ENCODE measurements at regions not wholly inside any gene's neighbourhood (a gene's known extent, or its start where the extent isn't known, plus 50 kb on each side); places are given as distances from the start of the nearest gene placed in this dataset.

DNA sequence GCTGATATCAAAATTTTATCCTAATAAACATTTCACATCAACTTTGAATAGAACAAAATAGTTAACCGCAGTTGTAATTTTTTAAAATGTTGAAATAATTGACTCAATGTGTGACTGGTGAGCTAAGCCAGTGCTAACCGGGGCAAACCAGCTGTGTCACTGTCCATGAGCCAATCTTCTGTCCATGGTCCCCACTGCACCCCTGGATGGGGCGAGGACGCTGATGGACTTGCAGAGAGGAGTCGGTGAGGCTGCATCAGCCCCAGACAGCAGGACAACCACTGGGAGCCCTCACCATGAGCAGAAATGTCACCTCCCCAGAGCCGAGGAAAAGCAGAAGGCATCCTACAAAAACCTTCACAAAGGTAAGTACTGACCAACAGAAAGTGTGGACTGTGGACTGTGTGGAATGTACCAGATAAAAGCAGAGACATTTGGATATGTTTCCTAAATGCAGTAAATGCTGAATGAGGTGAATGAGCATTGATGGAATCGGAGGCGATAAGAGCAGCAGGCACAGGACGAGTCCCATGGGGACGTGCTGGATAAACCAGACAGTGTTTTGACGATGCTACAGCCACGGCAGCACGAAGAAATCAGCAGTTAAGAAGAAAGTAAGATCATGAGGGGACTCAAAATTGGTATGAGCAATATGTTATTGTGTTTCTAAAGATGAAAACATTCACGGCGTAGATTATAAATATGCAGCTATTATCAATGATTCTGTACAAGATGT lies 115.0 kb upstream of the BACE2 start:
- TF ChIP-seq POLR2A (IDR thresholded peaks at IDR 0.05), result no peak
- TF ChIP-seq, protein P1, sequence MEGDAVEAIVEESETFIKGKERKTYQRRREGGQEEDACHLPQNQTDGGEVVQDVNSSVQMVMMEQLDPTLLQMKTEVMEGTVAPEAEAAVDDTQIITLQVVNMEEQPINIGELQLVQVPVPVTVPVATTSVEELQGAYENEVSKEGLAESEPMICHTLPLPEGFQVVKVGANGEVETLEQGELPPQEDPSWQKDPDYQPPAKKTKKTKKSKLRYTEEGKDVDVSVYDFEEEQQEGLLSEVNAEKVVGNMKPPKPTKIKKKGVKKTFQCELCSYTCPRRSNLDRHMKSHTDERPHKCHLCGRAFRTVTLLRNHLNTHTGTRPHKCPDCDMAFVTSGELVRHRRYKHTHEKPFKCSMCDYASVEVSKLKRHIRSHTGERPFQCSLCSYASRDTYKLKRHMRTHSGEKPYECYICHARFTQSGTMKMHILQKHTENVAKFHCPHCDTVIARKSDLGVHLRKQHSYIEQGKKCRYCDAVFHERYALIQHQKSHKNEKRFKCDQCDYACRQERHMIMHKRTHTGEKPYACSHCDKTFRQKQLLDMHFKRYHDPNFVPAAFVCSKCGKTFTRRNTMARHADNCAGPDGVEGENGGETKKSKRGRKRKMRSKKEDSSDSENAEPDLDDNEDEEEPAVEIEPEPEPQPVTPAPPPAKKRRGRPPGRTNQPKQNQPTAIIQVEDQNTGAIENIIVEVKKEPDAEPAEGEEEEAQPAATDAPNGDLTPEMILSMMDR (IDR thresholded peaks at IDR 0.05), result no peak
- Histone ChIP-seq H3K36me3 (no peaks in the 10 kb centered on the region), H3K4me3 (no peak overlapping the region), H3K27me3 (no peaks in the 10 kb centered on the region), H3K9me3 (no peaks in the 10 kb centered on the region), H3K4me1 (no peaks in the 10 kb centered on the region), H3K27ac (no peak overlapping the region)
- 77 to 82% (median 81%) methylated on average over 15 of the region's 15 CpGs for WGBS, 4 donors
- ATAC-seq, result no peak
- no peak for DNase-seq
- intact Hi-C loops (cut with DNase I), result no loop called here

DNA sequence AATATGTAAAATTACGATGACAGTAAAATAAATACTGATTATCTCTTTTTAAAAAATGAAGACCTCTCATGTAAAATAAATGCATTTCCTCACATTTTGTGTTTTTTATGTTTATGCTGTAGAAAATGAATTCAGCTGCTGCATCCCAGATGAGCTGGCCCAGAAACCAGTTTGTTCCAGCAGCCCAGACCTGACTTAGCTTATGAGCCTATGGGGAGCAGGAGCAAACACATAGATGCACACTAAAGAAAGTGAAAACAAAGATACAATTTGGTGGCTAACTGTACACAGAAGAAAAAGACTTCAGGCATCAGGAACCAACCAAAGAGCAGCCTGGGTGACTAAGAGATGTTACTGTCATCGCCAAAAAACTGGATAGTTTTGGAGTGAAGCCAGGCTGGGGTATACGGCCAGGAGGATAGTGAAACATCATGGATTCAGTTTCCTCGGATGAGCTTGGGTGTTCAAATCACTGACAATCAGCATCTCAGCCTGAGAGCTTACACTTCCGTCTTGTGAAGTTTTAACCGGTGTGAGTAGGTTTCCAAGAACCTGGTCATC lies 113.9 kb upstream of the BACE2 start:
- intact Hi-C loops (cut with DNase I), result no loop called here
- H3K36me3 ChIP-seq, result no peaks in the 10 kb centered on the region
- no peak for DNase-seq
- H3K27me3 ChIP-seq, result no peaks in the 10 kb centered on the region
- H3K4me1 ChIP-seq, result no peaks in the 10 kb centered on the region
- no peak for ATAC-seq
- H3K27ac ChIP-seq, result no peak overlapping the region
- 68 to 78% (median 72%) methylated on average over 6 of the region's 6 CpGs for WGBS, 4 donors
- H3K9me3 ChIP-seq, result peaks cover 0 to 7% (median 0%) of the 10 kb centered on the region in 12 donors
- no peak overlapping the region for H3K4me3 ChIP-seq
- TF ChIP-seq, protein P1 (IDR thresholded peaks at IDR 0.05), result no peak
- no peak for TF ChIP-seq POLR2A (IDR thresholded peaks at IDR 0.05)

DNA sequence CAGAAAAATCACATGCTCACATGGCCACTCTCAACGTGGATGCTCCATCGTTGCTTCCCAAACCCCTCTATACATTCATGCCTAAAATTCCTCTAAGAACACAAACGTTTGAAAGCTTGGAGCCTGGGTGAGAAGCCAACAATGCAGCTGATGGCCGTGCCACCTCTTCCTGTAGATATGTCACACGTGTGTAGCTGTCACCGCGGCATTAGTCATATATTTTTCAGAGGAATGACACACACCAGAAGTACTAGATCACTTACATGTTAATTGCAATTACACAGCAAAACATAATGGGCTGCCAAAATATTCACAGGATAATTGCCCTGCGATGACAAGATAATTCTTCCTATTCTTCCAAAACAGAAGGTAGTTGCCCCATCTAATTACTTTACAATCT lies 112.7 kb upstream of the BACE2 start:
- no peak for ATAC-seq
- 61 to 75% (median 69%) methylated on average over 8 of the region's 8 CpGs for WGBS, 4 donors

DNA sequence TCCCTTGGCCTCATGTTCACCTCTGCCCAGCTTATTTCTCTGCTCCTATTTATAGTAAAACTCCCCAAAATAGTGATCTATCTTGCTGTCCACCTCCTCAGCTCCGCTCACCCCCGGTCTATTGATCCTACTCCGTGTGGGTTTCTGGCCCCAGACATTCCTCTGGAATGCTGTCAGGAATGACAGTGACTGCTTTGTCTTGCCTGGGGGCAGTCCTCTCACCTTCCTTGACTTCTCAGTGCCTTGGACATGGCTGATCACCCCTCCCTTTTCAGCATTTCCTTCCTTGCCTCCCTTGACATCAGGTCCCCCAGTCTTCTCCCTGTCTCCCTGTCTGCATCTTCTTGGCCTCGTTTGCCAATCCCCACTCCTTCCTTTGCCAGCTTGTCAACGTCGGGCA lies 108.1 kb upstream of the BACE2 start:
- no peak for DNase-seq
- Histone ChIP-seq H3K36me3 (no peaks in the 10 kb centered on the region), H3K27ac (no peak overlapping the region), H3K9me3 (peaks cover 0 to 7% (median 0%) of the 10 kb centered on the region in 12 donors), H3K4me1 (no peaks in the 10 kb centered on the region), H3K27me3 (peaks cover 0 to 3% (median 0%) of the 10 kb centered on the region in 9 donors), H3K4me3 (no peak overlapping the region)
- no peak for ATAC-seq
- TF ChIP-seq, protein P1 (IDR thresholded peaks at IDR 0.05), result no peak
- no peak for TF ChIP-seq POLR2A (IDR thresholded peaks at IDR 0.05)
- 67 to 72% (median 69%) methylated on average over 6 of the region's 6 CpGs for WGBS, 4 donors
- intact Hi-C loops (cut with DNase I), result loop anchor here in 2 of 10 donors (10.0 kb wide), 2 partner anchors 215 to 915 kb away; partner anchors contain the start of gene DSCAM (in 1 of the 2)

More for the DNA sequence above, 112.7 kb upstream of the BACE2 start:
- Histone ChIP-seq H3K4me1 (no peaks in the 10 kb centered on the region), H3K9me3 (peaks cover 0 to 7% (median 0%) of the 10 kb centered on the region in 12 donors), H3K36me3 (no peaks in the 10 kb centered on the region), H3K4me3 (no peak overlapping the region), H3K27me3 (no peaks in the 10 kb centered on the region), H3K27ac (no peak overlapping the region)
- DNase-seq, result no peak
- TF ChIP-seq, protein P1 (IDR thresholded peaks at IDR 0.05), result no peak
- no peak for TF ChIP-seq POLR2A (IDR thresholded peaks at IDR 0.05)
- intact Hi-C loops (cut with DNase I), result no loop called here
